HUES64 (cell line): ENCODE measurements at regions not wholly inside any gene's neighbourhood (a gene's known extent, or its start where the extent isn't known, plus 50 kb on each side); places are given as distances from the start of the nearest gene placed in this dataset.
"Not testable (repeated sequence)": the region's sequence is repeated elsewhere in the genome, so short reads cannot be mapped to it uniquely, and the experiment has no call there.

Source experiments
- H3K27ac ChIP-seq: 2 replicates; pipeline ENCODE4 v1.7.0; 2013; ENCODE audit warnings: low read depth, low read length, inconsistent platforms
- H3K27me3 ChIP-seq: 2 replicates; pipeline ENCODE4 v1.6.1; 2013; ENCODE audit warnings: mild to moderate bottlenecking, low read length; ENCODE audit not compliant: insufficient read depth
- H3K36me3 ChIP-seq: 2 replicates; pipeline ENCODE4 v1.6.1; 2013; ENCODE audit warnings: mild to moderate bottlenecking, low read length; ENCODE audit not compliant: insufficient read depth
- H3K4me1 ChIP-seq: 2 replicates; pipeline ENCODE4 v1.6.1; 2013; ENCODE audit warnings: mild to moderate bottlenecking, low read length, moderate library complexity; ENCODE audit not compliant: insufficient read depth
- H3K4me3 ChIP-seq: 2 replicates; pipeline ENCODE4 v1.5.1; 2013; ENCODE audit warnings: mild to moderate bottlenecking, low read length, moderate library complexity
- H3K9ac ChIP-seq: 2 replicates; pipeline ENCODE4 v1.6.1; 2013; ENCODE audit warnings: mild to moderate bottlenecking, low read depth, low read length
- H3K9me3 ChIP-seq: 2 replicates; pipeline ENCODE4 v1.6.1; 2013; ENCODE audit warnings: low read depth, low read length; ENCODE audit not compliant: insufficient read depth
- WGBS: fragments of 150-250, 120-280 bp; methylation state at CpG from one replicate; pipeline ENCODE4 v1.1.7; 2013; ENCODE audit warnings: missing lambda C conversion rate; 5-methylcytosine and 5-hydroxymethylcytosine counted together

GRCh38 chr5:68021227-68021626 lies 194.3 kb upstream of the PIK3R1 start:
- H3K4me1 ChIP-seq = peaks cover 14% of the 10 kb centered on the region
- H3K36me3 ChIP-seq = no peaks in the 10 kb centered on the region
- no CpG with 5 or more reads among the region's 2 CpGs for WGBS
- H3K9ac ChIP-seq = no peak overlapping the region
- peaks cover 4% of the 10 kb centered on the region; the same call in 1 of the 2 replicates for H3K9me3 ChIP-seq
- H3K4me3 ChIP-seq = no peak overlapping the region
- H3K27me3 ChIP-seq = no peaks in the 10 kb centered on the region
- H3K27ac ChIP-seq = no peak overlapping the region

- not testable (repeated sequence) for H3K27me3 ChIP-seq, H3K4me3 ChIP-seq, H3K9me3 ChIP-seq, H3K27ac ChIP-seq, H3K9ac ChIP-seq, H3K36me3 ChIP-seq
- H3K4me1 ChIP-seq = peaks cover 13% of the 10 kb centered on the region
- WGBS = 95% methylated on average over 41 of the region's 41 CpGs
Measured at GRCh38 chr5:68020461-68020969, 195.0 kb upstream of the PIK3R1 start.

GRCh38 chr5:68015381-68016302 lies 199.9 kb upstream of the PIK3R1 start:
- 84% methylated on average over 6 of the region's 6 CpGs for WGBS
- H3K27ac ChIP-seq = no peak overlapping the region
- no peak overlapping the region for H3K9ac ChIP-seq
- no peaks in the 10 kb centered on the region for H3K27me3 ChIP-seq
- no peaks in the 10 kb centered on the region for H3K36me3 ChIP-seq
- peaks cover 4% of the 10 kb centered on the region; the same call in 1 of the 2 replicates for H3K9me3 ChIP-seq
- no peak overlapping the region for H3K4me3 ChIP-seq
- H3K4me1 ChIP-seq = no peaks in the 10 kb centered on the region

GRCh38 chr5:68012831-68013230 lies 202.7 kb upstream of the PIK3R1 start:
- Histone ChIP-seq H3K4me1 (no peaks in the 10 kb centered on the region), H3K4me3 (no peak overlapping the region), H3K27me3 (no peaks in the 10 kb centered on the region), H3K36me3 (no peaks in the 10 kb centered on the region), H3K27ac (no peak overlapping the region), H3K9me3 (no peaks in the 10 kb centered on the region), H3K9ac (no peak overlapping the region)
- WGBS = 100% methylated on average over 1 of the region's 1 CpG

- WGBS = 0% methylated on average over 1 of the region's 1 CpG
- Histone ChIP-seq H3K9ac (no peak overlapping the region), H3K36me3 (no peaks in the 10 kb centered on the region), H3K4me3 (no peak overlapping the region), H3K27ac (no peak overlapping the region), H3K4me1 (no peaks in the 10 kb centered on the region), H3K9me3 (no peaks in the 10 kb centered on the region), H3K27me3 (no peaks in the 10 kb centered on the region)
Measured at GRCh38 chr5:68012429-68012828, 203.1 kb upstream of the PIK3R1 start.

- H3K9ac ChIP-seq = no peak overlapping the region
- H3K27me3 ChIP-seq = no peaks in the 10 kb centered on the region
- H3K9me3 ChIP-seq = no peaks in the 10 kb centered on the region
- no peaks in the 10 kb centered on the region for H3K4me1 ChIP-seq
- no peak overlapping the region for H3K4me3 ChIP-seq
- no peak overlapping the region for H3K27ac ChIP-seq
- no peaks in the 10 kb centered on the region for H3K36me3 ChIP-seq
Measured at GRCh38 chr5:68011801-68012200, 203.8 kb upstream of the PIK3R1 start.

- Histone ChIP-seq H3K36me3 (no peaks in the 10 kb centered on the region), H3K4me3 (no peak overlapping the region), H3K9me3 (no peaks in the 10 kb centered on the region), H3K27me3 (no peaks in the 10 kb centered on the region), H3K9ac (no peak overlapping the region), H3K27ac (no peak overlapping the region), H3K4me1 (no peaks in the 10 kb centered on the region)
- 97% methylated on average over 2 of the region's 2 CpGs for WGBS
Measured at GRCh38 chr5:68011259-68011760, 204.2 kb upstream of the PIK3R1 start.

GRCh38 chr5:68010740-68011139 lies 204.8 kb upstream of the PIK3R1 start:
- H3K27me3 ChIP-seq = no peaks in the 10 kb centered on the region
- no peaks in the 10 kb centered on the region for H3K36me3 ChIP-seq
- H3K27ac ChIP-seq = no peak overlapping the region
- H3K4me1 ChIP-seq = no peaks in the 10 kb centered on the region
- H3K9me3 ChIP-seq = no peaks in the 10 kb centered on the region
- no peak overlapping the region for H3K9ac ChIP-seq
- 93% methylated on average over 2 of the region's 2 CpGs for WGBS
- no peak overlapping the region for H3K4me3 ChIP-seq

- Histone ChIP-seq H3K36me3 (no peaks in the 10 kb centered on the region), H3K27ac (no peak overlapping the region), H3K4me3 (no peak overlapping the region), H3K27me3 (no peaks in the 10 kb centered on the region), H3K9me3 (no peaks in the 10 kb centered on the region), H3K9ac (no peak overlapping the region), H3K4me1 (no peaks in the 10 kb centered on the region)
- WGBS = 70% methylated on average over 2 of the region's 3 CpGs
Measured at GRCh38 chr5:68007451-68007850, 208.1 kb upstream of the PIK3R1 start.

- no peaks in the 10 kb centered on the region for H3K4me1 ChIP-seq
- no peak overlapping the region for H3K27ac ChIP-seq
- H3K36me3 ChIP-seq = no peaks in the 10 kb centered on the region
- H3K4me3 ChIP-seq = no peak overlapping the region
- no peak overlapping the region for H3K9ac ChIP-seq
- no peaks in the 10 kb centered on the region for H3K27me3 ChIP-seq
- H3K9me3 ChIP-seq = no peaks in the 10 kb centered on the region
- 97% methylated on average over 3 of the region's 3 CpGs for WGBS
Measured at GRCh38 chr5:68002836-68003235, 212.7 kb upstream of the PIK3R1 start.

- H3K27ac ChIP-seq = no peak overlapping the region
- no peak overlapping the region for H3K4me3 ChIP-seq
- no peak overlapping the region for H3K9ac ChIP-seq
- H3K4me1 ChIP-seq = no peaks in the 10 kb centered on the region
- H3K36me3 ChIP-seq = no peaks in the 10 kb centered on the region
- no peaks in the 10 kb centered on the region for H3K9me3 ChIP-seq
- no peaks in the 10 kb centered on the region for H3K27me3 ChIP-seq
Measured at GRCh38 chr5:68000805-68001204, 214.8 kb upstream of the PIK3R1 start.
